Mesenchymal stem cell (in vitro differentiated cells and primary cell): ENCODE measurements at regions not wholly inside any gene's neighbourhood (a gene's known extent, or its start where the extent isn't known, plus 50 kb on each side); places are given as distances from the start of the nearest gene placed in this dataset.
"Not testable (repeated sequence)": the region's sequence is repeated elsewhere in the genome, so short reads cannot be mapped to it uniquely, and the experiment has no call there.

Experiments
- DNase-seq: peaks from one replicate; pipeline ENCODE4 v3.0.0-alpha.2; 2013
- H2AFZ ChIP-seq: one replicate; pipeline ENCODE4 v1.6.1; 2013; ENCODE audit warnings: low read depth, mild to moderate bottlenecking, control low read depth, inconsistent platforms, low read length, moderate library complexity
- H2AK5ac ChIP-seq: 2 replicates; pipeline ENCODE4 v1.6.1; 2013; ENCODE audit warnings: low read length, moderate library complexity, mild to moderate bottlenecking, inconsistent platforms; ENCODE audit not compliant: severe bottlenecking
- H2BK120ac ChIP-seq: one replicate; pipeline ENCODE4 v1.6.1; 2013; ENCODE audit warnings: low read depth, mild to moderate bottlenecking, inconsistent platforms, low read length, moderate library complexity
- H2BK12ac ChIP-seq, 2 experiments: one replicate each; pipeline ENCODE4 v1.6.1; 2013; ENCODE audit warnings: inconsistent platforms in 2 of 2, low read length in 2 of 2, mild to moderate bottlenecking in 2 of 2, moderate library complexity in 2 of 2, control low read depth in 1 of 2
- H2BK15ac ChIP-seq: one replicate; pipeline ENCODE4 v1.6.1; 2013; ENCODE audit warnings: mild to moderate bottlenecking, low read depth, inconsistent platforms; ENCODE audit not compliant: poor library complexity, severe bottlenecking
- H2BK5ac ChIP-seq: 2 replicates; pipeline ENCODE4 v1.6.1; 2013; ENCODE audit warnings: low read depth, mild to moderate bottlenecking, low read length, control low read depth, inconsistent platforms; ENCODE audit not compliant: poor library complexity, severe bottlenecking
- H3K14ac ChIP-seq, 2 experiments: one replicate each; pipeline ENCODE4 v1.6.1; 2013; ENCODE audit warnings: inconsistent platforms in 2 of 2, low read length in 2 of 2, control low read depth in 1 of 2, mild to moderate bottlenecking in 1 of 2, moderate library complexity in 1 of 2
- H3K18ac ChIP-seq, 2 experiments: one replicate each; pipeline ENCODE4 v1.6.1; 2013; ENCODE audit warnings: inconsistent platforms in 2 of 2, low read length in 2 of 2, control low read depth in 1 of 2, low read depth in 1 of 2, mild to moderate bottlenecking in 1 of 2
- H3K23ac ChIP-seq, 2 experiments: one replicate each; pipeline ENCODE4 v1.6.1; 2013; ENCODE audit warnings: inconsistent platforms in 2 of 2, low read length in 2 of 2, mild to moderate bottlenecking in 2 of 2, moderate library complexity in 2 of 2, control low read depth in 1 of 2
- H3K27ac ChIP-seq: 2 replicates; pipeline ENCODE4 v1.5.1; 2013; ENCODE audit warnings: mild to moderate bottlenecking, moderate library complexity, low read length, control low read depth, inconsistent platforms; ENCODE audit not compliant: poor library complexity, severe bottlenecking
- H3K27me3 ChIP-seq, 2 experiments: 2 replicates each; pipeline versions ENCODE4 v1.6.1 to v1.7.0; 2013; ENCODE audit warnings: low read length in 2 of 2, mild to moderate bottlenecking in 2 of 2, moderate library complexity in 2 of 2, control low read depth in 1 of 2, inconsistent platforms in 1 of 2; ENCODE audit not compliant: control insufficient read depth in 1 of 2, insufficient read depth in 1 of 2
- H3K36me3 ChIP-seq, 2 experiments: 2 replicates each; pipeline versions ENCODE4 v1.6.1 to v1.7.0; 2013; ENCODE audit warnings: low read length in 2 of 2, control low read depth in 1 of 2, inconsistent platforms in 1 of 2, low read depth in 1 of 2, mild to moderate bottlenecking in 1 of 2; ENCODE audit not compliant: insufficient read depth in 2 of 2, control insufficient read depth in 1 of 2
- H3K4ac ChIP-seq, 2 experiments: one replicate each; pipeline ENCODE4 v1.6.1; 2013; ENCODE audit warnings: inconsistent platforms in 2 of 2, low read length in 2 of 2, mild to moderate bottlenecking in 2 of 2, moderate library complexity in 2 of 2, control low read depth in 1 of 2, low read depth in 1 of 2
- H3K4me1 ChIP-seq: 2 replicates; pipeline ENCODE4 v1.6.1; 2013; ENCODE audit warnings: low read depth, low read length, control low read depth; ENCODE audit not compliant: control insufficient read depth, insufficient read depth
- H3K4me2 ChIP-seq: 2 replicates; pipeline ENCODE4 v1.6.1; 2013; ENCODE audit warnings: low read length, mild to moderate bottlenecking, inconsistent platforms; ENCODE audit not compliant: poor library complexity, severe bottlenecking
- H3K4me3 ChIP-seq, 2 experiments: 2 replicates each; pipeline versions ENCODE4 v1.5.1 to v1.7.0; 2013; ENCODE audit warnings: low read length in 2 of 2, mild to moderate bottlenecking in 2 of 2, control low read depth in 1 of 2, low read depth in 1 of 2; ENCODE audit not compliant: insufficient read depth in 1 of 2
- H3K79me1 ChIP-seq: replicated peaks from 2 replicates; pipeline ENCODE4 v1.6.1; 2013; ENCODE audit warnings: mild to moderate bottlenecking, control low read depth, low read length, inconsistent platforms; ENCODE audit not compliant: poor library complexity, severe bottlenecking
- H3K9ac ChIP-seq: 2 replicates; pipeline ENCODE4 v1.7.0; 2013; ENCODE audit warnings: mild to moderate bottlenecking, low read length, moderate library complexity
- H3K9me3 ChIP-seq: 2 replicates; pipeline ENCODE4 v1.7.0; 2013; ENCODE audit warnings: mild to moderate bottlenecking, low read length; ENCODE audit not compliant: control insufficient read depth
- H4K8ac ChIP-seq: one replicate; pipeline ENCODE4 v1.6.1; 2013; ENCODE audit warnings: inconsistent platforms, mild to moderate bottlenecking, low read length, moderate library complexity
- H4K91ac ChIP-seq: one replicate; pipeline ENCODE4 v1.6.1; 2013; ENCODE audit warnings: mild to moderate bottlenecking, low read length, inconsistent platforms
- WGBS: methylation state at CpG from one replicate; pipeline ENCODE4 v1.1.7; 2013; ENCODE audit warnings: mixed read lengths; 5-methylcytosine and 5-hydroxymethylcytosine counted together

DNA sequence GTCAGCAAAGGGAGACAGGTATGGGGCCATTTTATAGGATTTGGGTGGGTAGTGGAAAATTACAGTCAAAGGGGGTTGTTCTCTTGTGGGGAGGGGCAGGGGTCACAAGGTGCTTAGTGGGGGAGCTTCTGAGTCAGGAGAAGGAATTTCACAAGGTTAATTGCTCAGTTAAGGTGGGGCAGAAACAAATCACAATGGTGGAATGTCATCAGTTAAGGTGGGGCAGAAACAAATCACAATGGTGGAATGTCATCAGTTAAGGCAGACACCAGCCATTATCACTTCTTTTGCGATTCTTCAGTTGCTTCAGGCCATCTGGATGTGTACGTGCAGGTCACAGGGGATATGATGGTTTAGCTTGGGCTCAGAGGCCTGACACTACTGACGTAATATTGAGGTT, 1077.6 kb downstream of the DNAJB9 start:
- H2BK12ac ChIP-seq, H3K4ac ChIP-seq, H2BK15ac ChIP-seq, H2AK5ac ChIP-seq, H3K23ac ChIP-seq, H3K18ac ChIP-seq, H3K4me3 ChIP-seq, H3K4me2 ChIP-seq, H4K91ac ChIP-seq, H2AFZ ChIP-seq, H2BK5ac ChIP-seq, H3K79me1 ChIP-seq, H3K4me1 ChIP-seq, H3K36me3 ChIP-seq, H4K8ac ChIP-seq, H3K27me3 ChIP-seq, DNase-seq, H3K27ac ChIP-seq, H3K9me3 ChIP-seq, H3K14ac ChIP-seq, H3K9ac ChIP-seq, H2BK120ac ChIP-seq: not testable (repeated sequence)
- 79% methylated on average over 2 of the region's 3 CpGs for WGBS

DNA sequence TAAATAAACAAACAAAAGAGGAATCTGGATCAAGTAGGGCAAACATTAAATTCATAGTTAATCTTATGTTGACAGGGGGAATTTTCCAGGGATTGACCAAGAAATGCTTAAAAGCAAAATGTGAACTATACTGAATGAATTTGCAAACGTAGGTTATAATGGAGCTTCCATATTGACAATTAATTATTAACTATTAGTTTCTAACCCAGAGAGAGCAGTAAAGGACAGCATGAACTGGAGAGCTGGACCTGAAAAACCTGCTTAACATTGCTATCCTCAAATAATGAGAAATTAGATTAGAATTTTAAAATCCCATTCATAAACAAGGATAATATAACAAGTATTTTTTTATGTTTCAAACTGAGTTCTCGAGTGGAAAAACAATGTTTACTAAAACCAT, 1089.6 kb downstream of the DNAJB9 start:
- Histone ChIP-seq H4K91ac (no peak overlapping the region), H3K4ac (no peak overlapping the region), H3K4me2 (no peak overlapping the region), H4K8ac (no peak overlapping the region), H3K23ac (no peak overlapping the region), H2AK5ac (no peak overlapping the region), H2BK120ac (no peak overlapping the region), H2AFZ (no peak overlapping the region), H3K36me3 (no peaks in the 10 kb centered on the region), H3K18ac (no peak overlapping the region), H2BK12ac (no peak overlapping the region), H3K27me3 (no peaks in the 10 kb centered on the region), H3K79me1 (no peaks in the 10 kb centered on the region), H2BK15ac (no peak overlapping the region), H3K4me1 (no peaks in the 10 kb centered on the region), H3K14ac (no peak overlapping the region), H2BK5ac (no peak overlapping the region), H3K4me3 (no peak overlapping the region), H3K9ac (no peak overlapping the region), H3K27ac (no peak overlapping the region), H3K9me3 (no peaks in the 10 kb centered on the region)
- no CpG with 5 or more reads among the region's 2 CpGs for WGBS
- DNase-seq, result no peak

DNA sequence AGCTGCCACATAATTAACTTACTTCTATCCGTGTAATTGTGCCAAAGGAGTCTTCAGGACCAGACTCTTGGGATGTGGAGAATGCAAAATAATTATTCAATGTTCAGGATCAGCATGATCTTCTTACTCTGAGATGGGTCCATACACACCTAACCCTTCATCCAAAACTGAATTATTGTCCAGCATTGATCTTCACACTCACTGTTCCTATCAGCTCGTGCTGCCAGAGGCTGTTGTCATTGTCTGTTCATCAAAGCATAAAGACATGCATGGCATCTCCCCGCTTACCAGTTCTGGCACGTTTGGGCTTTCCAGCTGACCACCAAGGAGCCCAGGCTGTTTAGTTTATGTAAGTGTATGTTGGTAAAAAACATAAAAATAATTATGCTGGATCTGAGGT, 1090.7 kb downstream of the DNAJB9 start:
- Histone ChIP-seq H2BK5ac (no peak overlapping the region), H2AK5ac (no peak overlapping the region), H3K27me3 (no peaks in the 10 kb centered on the region), H4K8ac (no peak overlapping the region), H3K27ac (no peak overlapping the region), H3K9me3 (no peaks in the 10 kb centered on the region), H3K18ac (no peak overlapping the region), H3K4me2 (no peak overlapping the region), H3K9ac (no peak overlapping the region), H3K14ac (no peak overlapping the region), H3K4me3 (no peak overlapping the region), H3K79me1 (no peaks in the 10 kb centered on the region), H2BK15ac (no peak overlapping the region), H3K4ac (no peak overlapping the region), H2BK120ac (no peak overlapping the region), H3K23ac (no peak overlapping the region), H3K4me1 (no peaks in the 10 kb centered on the region), H2AFZ (no peak overlapping the region), H2BK12ac (no peak overlapping the region), H3K36me3 (no peaks in the 10 kb centered on the region), H4K91ac (no peak overlapping the region)
- whole genome bisulfite sequencing, result 63% methylated on average over 3 of the region's 4 CpGs
- no peak for DNase-seq

DNA sequence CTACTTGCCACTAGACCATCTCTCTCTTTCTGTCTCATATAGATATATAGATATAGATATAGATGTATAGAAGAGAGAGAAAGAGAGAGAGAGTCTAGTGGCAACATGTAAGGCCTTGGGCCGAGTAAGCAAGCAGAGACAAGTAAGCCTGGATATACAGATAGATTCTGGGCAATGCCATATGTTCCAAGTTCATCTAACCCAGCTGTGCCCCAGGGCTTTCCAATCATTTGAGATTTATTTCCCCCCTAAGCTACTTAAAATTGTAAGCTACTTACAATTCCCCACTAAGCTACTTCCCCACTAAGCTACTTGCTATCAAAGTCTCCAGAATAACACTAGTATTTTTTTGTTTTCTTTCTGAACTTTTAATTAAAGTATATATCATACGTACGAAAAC, 1094.1 kb downstream of the DNAJB9 start:
- H3K4ac ChIP-seq, result no peak overlapping the region
- H3K27ac ChIP-seq, result no peak overlapping the region
- no peak overlapping the region for H3K4me2 ChIP-seq
- H4K8ac ChIP-seq, result no peak overlapping the region
- no peak overlapping the region for H4K91ac ChIP-seq
- H2BK12ac ChIP-seq, result no peak overlapping the region
- no peak overlapping the region for H2BK120ac ChIP-seq
- no peak overlapping the region for H3K14ac ChIP-seq
- no peaks in the 10 kb centered on the region for H3K79me1 ChIP-seq
- no peaks in the 10 kb centered on the region for H3K9me3 ChIP-seq
- H3K18ac ChIP-seq, result no peak overlapping the region
- no peak overlapping the region for H2AFZ ChIP-seq
- no peak overlapping the region for H3K9ac ChIP-seq
- 86% methylated on average over 3 of the region's 3 CpGs for WGBS
- no peak overlapping the region for H3K23ac ChIP-seq
- H2BK5ac ChIP-seq, result no peak overlapping the region
- no peaks in the 10 kb centered on the region for H3K36me3 ChIP-seq
- no peak overlapping the region for H2BK15ac ChIP-seq
- no peaks in the 10 kb centered on the region for H3K4me1 ChIP-seq
- no peak overlapping the region for H2AK5ac ChIP-seq
- H3K4me3 ChIP-seq, result no peak overlapping the region
- DNase-seq, result no peak
- H3K27me3 ChIP-seq, result no peaks in the 10 kb centered on the region
